ENCODE measurements at regions not wholly inside any gene's neighbourhood (a gene's known extent, or its start where the extent isn't known, plus 50 kb on each side); places are given as distances from the start of the nearest gene placed in this dataset.

- DNase-seq: no peak
Measured at GRCh38 chr2:104736026-104736425, 117.9 kb upstream of the POU3F3 start.

DNA sequence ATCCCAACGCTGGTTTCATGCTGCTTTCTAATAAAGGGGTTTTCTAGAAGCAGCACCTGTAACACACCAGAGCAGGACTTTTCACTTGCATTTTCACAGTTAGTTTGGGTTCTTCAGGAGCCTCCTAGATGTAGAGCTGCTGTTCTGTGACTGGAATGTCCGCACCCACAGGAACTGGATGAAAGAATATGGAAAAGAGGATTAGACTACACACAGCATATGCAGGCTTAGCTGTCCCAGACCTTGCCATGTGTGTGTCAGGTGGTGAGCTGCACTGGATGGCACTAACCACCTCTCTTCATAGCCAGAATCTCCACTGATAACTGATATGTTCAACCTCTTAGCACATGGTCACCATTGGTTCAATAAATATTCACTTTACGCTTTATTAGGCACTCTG, 112.1 kb upstream of the POU3F3 start:
- DNase-seq: no peak

- DNase-seq: no peak
Measured at GRCh38 chr2:104744537-104744936, 109.4 kb upstream of the POU3F3 start.

DNA sequence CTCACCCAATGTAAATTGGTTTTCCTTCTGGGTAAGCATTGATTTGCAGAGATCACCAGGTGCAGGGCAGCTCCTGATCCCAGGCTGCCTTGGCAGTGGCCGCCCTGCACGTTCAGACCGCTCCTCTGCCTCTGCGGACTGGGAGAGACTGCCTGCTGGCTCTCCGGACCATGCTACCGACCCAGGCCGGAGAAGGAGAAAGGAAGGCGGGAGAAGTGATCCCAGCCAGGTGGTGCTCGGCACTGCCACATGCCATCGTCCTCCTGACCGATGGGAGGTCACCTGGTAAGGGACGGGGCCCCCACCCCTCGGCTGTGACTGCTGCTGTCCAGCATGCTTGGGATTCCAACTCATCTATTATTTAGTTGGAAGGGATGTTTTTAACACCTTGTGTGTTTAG, 108.1 kb upstream of the POU3F3 start:
- DNase-seq: no peak

- DNase-seq: no peak
Measured at GRCh38 chr2:104746299-104746698, 107.6 kb upstream of the POU3F3 start.

- DNase-seq: no peak
Measured at GRCh38 chr2:104746858-104747257, 107.1 kb upstream of the POU3F3 start.

GRCh38 chr2:104749856-104750460, 104.0 kb upstream of the POU3F3 start:
- DNase-seq: no peak

- no peak for DNase-seq
Measured at GRCh38 chr2:104752504-104752903, 101.4 kb upstream of the POU3F3 start.

DNA sequence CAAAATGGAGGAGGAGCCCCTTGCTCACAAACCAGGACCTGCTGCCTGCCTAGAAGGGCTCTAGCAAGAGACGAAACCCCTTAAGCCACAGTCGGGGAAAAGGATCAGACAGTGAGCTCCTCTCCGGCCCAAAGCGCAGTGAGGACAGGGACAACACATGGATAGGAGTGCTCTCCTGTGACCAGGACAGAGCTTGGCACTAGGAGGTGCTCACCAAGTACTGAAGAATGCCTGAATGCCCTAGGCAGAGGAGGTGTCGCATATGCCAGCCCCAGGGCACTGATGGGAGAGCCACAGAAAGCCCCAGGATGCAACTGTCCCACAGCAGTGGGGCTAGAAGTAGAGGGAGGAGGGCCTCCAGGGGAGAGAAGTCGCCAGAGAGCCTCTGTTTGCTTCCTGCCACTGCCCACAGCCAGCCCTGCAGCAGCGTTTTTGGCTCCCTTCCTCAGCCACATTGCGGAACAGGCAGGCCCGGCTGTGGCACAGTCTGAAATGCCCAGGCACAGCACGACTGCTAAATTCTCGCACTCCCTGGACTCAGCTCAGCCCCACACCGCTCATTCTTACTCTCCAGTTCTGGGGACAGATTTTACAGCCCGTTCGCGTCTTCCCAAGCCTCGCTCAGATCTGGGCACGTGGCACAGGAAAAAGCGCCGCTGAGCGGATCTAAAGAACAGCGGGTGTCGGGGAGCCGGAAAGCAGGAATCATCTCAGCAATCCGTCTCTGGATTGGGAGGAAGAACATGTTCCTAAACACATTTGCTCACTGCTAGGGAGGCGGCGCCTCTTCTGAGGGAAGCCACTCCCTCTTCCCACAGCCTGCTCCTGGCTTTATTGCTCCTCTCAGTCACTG, 98.7 kb upstream of the POU3F3 start:
- no peak for DNase-seq

- no peak for DNase-seq
Measured at GRCh38 chr2:104756118-104756517, 97.8 kb upstream of the POU3F3 start.

GRCh38 chr2:104757056-104757455, 96.9 kb upstream of the POU3F3 start:
- DNase-seq: no peak

DNA sequence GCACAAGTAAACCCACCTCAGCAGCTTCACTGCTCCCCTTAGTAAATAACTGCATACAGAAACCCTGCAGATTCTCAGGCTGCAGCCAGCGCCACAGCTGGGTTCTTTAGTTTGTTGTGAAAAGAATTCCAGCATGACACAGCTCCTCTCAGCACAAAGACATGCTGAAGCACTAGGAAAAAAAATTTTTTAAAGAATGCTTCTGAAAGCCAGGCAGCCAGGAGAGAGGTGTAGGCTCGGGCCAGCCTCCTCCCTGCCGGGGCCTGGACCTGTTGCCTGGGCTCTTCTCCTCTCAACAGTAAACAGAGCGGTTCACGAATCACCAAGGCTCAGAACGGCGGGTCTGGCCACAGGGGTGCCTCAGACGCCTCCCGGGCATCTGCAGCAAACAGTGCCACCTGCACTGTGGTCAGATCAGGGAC, 95.7 kb upstream of the POU3F3 start:
- DNase-seq: no peak

DNA sequence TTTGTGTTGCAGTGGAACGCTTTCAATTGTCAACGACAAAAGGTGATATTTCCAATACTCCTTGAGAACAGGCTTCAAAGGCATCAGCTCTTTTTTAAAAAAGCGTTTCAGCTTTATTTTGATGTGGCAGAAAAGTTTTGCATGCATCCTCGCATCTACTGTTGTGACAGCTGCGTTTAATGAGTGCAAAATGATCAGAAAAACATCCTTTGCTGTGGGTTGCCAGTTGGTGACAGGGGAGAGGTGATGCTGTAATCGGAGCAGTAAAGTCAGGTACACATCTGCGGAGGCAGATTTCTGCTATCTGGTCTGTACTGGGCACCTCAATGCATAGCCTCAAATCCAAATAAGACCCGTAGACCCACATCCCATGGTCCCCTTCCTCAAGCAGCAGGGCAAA, 91.9 kb upstream of the POU3F3 start:
- no peak for DNase-seq

GRCh38 chr2:104766683-104767082, 87.2 kb upstream of the POU3F3 start:
- DNase-seq: no peak

GRCh38 chr2:104768694-104769093, 85.2 kb upstream of the POU3F3 start:
- DNase-seq: no peak

- DNase-seq: no peak
Measured at GRCh38 chr2:104769096-104769495, 84.8 kb upstream of the POU3F3 start.

- DNase-seq: no peak
Measured at GRCh38 chr2:104772996-104773395, 80.9 kb upstream of the POU3F3 start.

DNA sequence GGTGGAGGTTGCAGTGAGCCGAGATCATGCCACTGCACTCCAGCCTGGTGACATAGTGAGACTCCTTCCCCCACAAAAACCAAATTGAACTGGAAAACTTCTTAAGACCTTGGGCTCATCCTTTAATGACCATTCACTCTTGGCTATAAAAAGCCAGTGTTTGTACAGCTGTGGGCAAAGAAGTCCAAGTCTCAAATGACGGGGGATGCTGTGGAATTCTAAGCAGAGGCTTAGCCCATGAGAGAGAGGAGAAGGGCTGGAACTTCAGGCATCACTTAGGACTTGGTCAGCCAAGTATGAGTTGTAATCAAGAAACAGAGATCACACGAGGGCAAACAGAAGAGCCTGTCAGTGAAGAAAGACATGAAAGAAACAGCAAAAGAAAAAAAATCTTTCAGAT, 79.3 kb upstream of the POU3F3 start:
- DNase-seq: no peak

- DNase-seq: no peak
Measured at GRCh38 chr2:104777721-104778120, 76.2 kb upstream of the POU3F3 start.

DNA sequence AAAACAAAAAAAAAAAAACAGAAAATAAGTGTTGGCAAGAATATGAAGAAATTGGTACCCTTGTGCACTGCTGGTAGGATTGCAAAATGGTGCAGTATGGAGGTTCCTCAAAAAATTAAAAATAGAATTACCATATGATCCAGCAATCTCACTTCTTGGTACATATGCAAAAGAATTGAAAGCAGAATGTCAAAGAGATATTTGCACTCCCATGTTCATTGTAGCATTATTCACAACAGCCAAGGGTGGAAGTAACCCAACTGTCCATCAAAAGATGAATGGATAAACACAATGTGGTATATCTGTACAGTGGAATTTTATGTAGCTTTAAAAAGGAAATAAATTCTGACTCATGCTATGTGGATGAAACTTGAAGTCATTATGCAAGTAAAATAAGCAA, 72.8 kb upstream of the POU3F3 start:
- no peak for DNase-seq

GRCh38 chr2:104784264-104784663, 69.7 kb upstream of the POU3F3 start:
- DNase-seq: no peak

- DNase-seq: no peak
Measured at GRCh38 chr2:104786204-104786603, 67.7 kb upstream of the POU3F3 start.

DNA sequence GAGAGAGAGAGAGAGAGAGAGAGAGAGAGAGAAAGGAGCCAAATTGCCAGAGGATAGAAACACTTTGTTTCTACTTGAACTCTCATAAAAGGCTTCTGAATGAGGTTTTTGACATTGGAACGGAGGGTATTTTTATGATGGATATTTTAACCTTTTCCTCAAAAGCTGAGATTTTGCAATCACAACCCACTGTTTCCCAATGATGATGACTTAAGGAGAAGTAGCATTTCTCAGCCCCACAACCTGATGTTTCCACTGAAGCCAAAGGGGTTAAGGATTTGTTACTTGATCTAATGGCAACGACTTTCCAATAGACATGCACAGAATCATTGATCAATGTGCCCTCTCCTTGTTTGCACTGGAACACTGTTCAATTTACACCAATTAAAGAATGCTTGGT, 67.1 kb upstream of the POU3F3 start:
- no peak for DNase-seq

- DNase-seq: no peak
Measured at GRCh38 chr2:104787298-104788065, 66.4 kb upstream of the POU3F3 start.

All from activated CD8-positive, alpha-beta memory T cell treated with anti-CD3 and anti-CD28 coated beads for 24 hours (primary cell).